HG02642 (cell line): ENCODE measurements at regions not wholly inside any gene's neighbourhood (a gene's known extent, or its start where the extent isn't known, plus 50 kb on each side); places are given as distances from the start of the nearest gene placed in this dataset.
"Not testable (repeated sequence)": the region's sequence is repeated elsewhere in the genome, so short reads cannot be mapped to it uniquely, and the experiment has no call there.

Source experiments
- ATAC-seq: cut with Tn5 transposase; IDR thresholded peaks from one replicate; pipeline ENCODE4 v1.9.1; 2021; ENCODE audit warnings: mild to moderate bottlenecking; ENCODE audit not compliant: unreplicated experiment, poor library complexity

DNA sequence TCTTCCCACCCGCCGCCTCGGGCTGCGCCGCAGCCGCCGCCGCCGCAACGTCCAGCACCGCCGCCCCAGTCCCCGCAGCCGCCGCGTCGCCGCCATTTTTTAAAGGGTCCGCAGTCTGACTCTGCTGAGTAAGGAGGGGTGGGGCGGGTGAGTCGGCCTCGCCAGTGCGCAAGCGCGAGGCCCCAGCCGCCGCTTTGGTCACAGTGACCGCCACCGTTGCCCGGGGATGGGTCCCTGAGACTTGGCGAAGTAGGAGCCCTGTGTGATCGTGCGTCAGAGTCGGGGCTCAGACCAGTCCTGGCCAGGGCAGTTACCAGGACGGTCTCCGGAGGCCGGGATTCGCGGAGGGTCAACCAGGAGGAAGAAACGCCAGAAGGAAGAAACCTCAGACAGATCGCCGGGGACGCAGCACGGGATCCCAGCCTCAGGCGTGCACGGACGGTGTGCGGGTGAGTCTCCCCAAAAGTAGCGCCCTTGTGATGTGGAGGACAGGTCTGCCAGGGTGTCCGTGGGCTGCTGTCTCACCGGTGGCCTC is 1414.2 kb upstream of the PCDH10 start:
- ATAC-seq, result not testable (repeated sequence)

DNA sequence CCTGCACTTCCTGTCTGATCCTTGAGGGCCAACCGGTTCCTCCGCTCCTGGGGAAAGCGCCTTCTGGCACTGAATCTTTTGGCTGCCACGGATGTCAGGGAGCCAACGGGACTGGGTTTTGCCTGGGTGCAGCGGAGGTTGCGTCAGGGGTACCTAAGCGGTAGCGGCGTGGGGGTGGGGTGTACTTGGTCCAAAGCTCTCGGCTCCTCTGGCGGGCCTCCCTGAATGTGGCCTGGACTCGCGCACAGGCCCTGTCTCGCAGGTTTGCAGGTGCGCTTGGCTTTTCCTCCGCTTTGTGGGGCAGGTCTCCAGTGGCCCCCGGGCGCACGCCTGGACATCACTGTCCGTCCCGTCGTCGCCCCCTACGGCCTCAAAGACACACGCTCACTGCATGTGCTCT is 1410.1 kb upstream of the PCDH10 start:
- not testable (repeated sequence) for ATAC-seq

DNA sequence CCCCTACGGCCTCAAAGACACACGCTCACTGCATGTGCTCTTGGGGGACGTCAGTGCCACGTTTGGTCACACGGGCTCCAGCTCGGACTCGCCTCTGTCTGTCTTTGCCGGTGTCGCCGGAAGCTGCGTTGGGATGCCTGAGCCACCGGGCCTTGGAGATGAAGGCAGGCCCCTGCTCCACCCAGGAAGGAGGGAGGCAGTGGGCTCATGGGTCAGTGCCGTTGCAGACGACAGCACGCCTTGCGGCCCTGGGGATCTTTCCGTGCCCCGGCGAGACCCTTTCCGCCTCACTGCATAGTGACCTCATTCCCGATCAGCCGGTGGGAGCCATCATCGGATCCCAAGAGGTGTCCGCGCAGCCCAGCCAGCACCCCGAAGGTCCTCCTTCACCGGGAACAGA is 1407.3 kb upstream of the PCDH10 start:
- ATAC-seq, result not testable (repeated sequence)

DNA sequence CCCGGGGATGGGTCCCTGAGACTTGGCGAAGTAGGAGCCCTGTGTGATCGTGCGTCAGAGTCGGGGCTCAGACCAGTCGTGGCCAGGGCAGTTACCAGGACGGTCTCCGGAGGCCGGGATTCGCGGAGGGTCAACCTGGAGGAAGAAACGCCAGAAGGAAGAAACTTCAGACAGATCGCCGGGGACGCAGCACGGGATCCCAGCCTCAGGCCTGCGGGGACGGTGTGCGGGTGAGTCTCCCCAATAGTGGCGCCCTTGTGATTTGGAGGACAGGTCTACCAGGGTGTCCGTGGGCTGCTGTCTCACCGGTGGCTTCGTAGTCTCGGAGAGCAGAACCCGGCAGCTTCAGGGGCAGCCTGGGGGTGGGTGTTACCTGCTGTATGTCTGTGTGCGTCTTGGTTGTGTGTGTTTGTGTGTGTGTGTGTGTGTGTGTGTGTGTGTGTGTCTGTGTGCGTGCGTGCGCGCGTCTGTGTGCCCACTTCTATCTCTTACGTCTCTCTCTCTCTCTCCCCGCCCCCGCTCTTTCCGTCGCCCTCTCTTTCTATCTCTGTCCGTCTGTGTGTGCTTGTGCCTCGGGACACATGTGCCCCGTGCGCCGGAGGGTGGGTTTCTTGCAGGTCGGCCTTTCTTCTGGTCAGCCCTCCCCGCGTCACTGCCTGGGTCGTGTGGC is 1406.4 kb upstream of the PCDH10 start:
- ATAC-seq, result not testable (repeated sequence)

DNA sequence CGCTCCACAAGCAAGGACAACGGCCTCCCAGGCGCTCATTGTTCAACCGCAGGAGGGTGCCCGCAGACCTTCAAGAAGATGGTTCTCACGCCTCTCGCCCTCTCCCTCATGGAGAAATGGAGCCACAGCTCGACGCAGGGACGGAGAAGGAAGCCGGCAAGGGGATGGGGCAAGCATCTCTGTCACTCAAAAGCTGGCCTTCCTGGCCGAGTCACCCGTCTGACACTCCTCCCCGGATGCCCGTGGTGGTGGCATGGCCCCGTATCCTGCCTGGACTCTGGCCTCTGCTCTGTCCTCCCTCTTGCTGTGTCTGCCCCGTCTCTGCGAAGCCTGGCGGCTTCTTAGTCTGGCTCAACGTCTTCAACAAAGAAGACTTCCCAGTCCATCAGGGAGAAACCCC is 1405.7 kb upstream of the PCDH10 start:
- not testable (repeated sequence) for ATAC-seq

DNA sequence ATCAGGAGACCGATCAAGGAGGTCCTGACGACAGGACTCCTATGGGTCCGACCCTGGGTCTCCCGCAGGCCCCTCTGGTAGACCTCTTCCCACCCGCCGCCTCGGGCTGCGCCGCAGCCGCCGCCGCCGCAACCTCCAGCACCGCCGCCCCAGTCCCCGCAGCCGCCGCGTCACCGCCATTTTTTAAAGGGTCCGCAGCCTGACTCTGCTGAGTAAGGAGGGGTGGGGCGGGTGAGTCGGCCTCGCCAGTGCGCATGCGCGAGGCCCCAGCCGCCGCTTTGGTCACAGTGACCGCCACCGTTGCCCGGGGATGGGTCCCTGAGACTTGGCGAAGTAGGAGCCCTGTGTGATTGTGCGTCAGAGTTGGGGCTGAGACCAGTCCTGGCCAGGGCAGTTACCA is 1401.9 kb upstream of the PCDH10 start:
- ATAC-seq, result not testable (repeated sequence)

DNA sequence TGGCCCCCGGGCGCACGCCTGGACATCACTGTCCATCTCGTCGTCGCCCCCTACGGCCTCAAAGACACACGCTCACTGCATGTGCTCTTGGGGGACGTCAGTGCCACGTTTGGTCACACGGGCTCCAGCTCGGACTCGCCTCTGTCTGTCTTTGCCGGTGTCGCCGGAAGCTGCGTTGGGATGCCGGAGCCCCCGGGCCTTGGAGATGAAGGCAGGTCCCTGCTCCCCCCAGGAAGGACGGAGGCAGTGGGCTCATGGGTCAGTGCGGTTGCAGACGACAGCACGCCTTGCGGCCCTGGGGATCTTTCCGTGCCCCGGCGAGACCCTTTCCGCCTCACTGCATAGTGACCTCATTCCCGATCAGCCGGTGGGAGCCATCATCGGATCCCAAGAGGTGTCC is 1399.9 kb upstream of the PCDH10 start:
- ATAC-seq, result not testable (repeated sequence)

DNA sequence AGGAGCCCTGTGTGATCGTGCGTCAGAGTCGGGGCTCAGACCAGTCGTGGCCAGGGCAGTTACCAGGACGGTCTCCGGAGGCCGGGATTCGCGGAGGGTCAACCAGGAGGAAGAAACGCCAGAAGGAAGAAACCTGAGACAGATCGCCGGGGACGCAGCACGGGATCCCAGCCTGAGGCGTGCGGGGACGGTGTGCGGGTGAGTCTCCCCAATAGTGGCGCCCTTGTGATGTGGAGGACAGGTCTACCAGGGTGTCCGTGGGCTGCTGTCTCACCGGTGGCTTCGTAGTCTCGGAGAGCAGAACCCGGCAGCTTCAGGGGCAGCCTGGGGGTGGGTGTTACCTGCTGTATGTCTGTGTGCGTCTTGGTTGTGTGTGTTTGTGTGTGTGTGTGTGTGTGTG is 1399.1 kb upstream of the PCDH10 start:
- ATAC-seq, result not testable (repeated sequence)

DNA sequence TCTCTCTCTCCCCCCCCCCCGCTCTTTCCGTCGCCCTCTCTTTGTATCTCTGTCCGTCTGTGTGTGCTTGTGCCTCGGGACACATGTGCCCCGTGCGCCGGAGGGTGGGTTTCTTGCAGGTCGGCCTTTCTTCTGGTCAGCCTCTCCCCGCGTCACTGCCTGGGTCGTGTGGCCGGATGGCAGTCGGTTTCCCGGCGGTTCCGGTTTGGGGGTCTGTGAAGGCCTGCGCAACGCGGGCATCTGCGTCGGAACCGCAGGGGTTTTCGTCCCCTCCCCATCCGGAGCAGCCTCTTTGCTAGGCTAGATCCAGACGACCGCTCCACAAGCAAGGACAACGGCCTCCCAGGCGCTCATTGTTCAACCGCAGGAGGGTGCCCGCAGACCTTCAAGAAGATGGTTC is 1398.6 kb upstream of the PCDH10 start:
- ATAC-seq, result not testable (repeated sequence)

DNA sequence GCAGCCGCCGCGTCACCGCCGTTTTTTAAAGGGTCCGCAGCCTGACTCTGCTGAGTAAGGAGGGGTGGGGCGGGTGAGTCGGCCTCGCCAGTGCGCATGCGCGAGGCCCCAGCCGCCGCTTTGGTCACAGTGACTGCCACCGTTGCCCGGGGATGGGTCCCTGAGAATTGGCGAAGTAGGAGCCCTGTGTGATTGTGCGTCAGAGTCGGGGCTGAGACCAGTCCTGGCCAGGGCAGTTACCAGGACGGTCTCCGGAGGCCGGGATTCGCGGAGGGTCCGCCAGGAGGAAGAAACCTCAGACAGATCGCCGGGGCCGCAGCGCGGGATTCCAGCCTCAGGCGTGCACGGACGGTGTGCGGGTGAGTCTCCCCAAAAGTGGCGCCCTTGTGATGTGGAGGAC is 1386.9 kb upstream of the PCDH10 start:
- ATAC-seq, result not testable (repeated sequence)

DNA sequence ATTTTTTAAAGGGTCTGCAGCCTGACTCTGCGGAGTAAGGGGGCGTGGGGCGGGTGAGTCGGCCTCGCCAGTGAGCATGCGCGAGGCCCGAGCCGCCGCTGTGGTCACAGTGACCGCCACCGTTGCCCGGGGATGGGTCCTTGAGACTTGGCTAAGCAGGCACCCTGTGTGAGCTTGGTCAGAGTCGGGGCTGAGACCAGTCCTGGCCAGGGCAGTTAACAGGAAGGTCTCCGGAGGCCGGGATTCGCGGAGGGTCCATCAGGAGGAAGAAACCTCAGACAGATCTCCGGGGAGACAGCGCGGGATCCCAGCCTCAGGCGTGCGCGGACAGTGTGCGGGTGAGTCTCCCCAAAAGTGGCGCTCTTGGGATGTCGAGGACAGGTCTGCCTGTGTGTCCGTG is 1384.4 kb upstream of the PCDH10 start:
- no peak for ATAC-seq

DNA sequence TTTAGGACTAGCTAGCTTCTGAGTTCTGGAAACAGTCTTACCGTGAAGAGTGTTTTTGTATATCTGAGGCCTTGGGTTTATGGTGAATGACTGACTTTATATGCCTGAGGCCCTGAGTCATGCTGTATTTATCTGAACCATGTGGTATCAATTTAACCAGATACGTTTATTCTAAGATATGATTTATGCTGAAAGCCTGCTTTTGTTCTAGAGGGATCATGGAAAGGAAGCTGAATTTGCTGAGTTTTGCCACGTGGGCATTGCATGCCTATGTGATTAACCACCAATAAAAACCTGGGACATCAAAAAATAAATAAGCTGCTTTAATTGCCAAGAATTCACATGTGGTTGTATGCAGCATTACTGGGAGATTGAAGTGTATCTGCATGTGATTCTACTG is 1374.7 kb upstream of the PCDH10 start:
- not testable (repeated sequence) for ATAC-seq

DNA sequence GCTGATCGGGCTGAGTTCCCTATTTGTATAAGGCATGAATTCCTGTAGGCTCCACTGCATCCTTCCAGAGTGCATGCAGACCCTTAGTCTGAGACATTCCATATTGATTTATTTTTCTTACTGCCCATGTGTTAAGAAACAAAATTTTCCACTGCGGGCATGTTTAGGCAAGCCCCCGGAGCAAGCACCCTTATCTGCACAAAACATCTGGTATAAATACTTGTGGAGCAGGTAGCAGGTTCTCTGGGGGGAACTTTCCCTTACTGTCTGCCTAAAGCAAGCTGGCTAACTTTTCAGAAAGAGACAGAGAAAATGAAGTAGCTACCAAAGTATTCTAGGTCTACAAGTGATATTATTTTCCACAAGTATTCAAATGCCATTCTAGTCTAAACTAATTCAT is 1338.5 kb upstream of the PCDH10 start:
- ATAC-seq, result not testable (repeated sequence)
